GM19455 (cell line): ENCODE measurements at regions not wholly inside any gene's neighbourhood (a gene's known extent, or its start where the extent isn't known, plus 50 kb on each side); places are given as distances from the start of the nearest gene placed in this dataset.

Source experiments
- ATAC-seq: cut with Tn5 transposase; IDR thresholded peaks from one replicate; pipeline ENCODE4 v1.9.1; 2021; ENCODE audit not compliant: unreplicated experiment

DNA sequence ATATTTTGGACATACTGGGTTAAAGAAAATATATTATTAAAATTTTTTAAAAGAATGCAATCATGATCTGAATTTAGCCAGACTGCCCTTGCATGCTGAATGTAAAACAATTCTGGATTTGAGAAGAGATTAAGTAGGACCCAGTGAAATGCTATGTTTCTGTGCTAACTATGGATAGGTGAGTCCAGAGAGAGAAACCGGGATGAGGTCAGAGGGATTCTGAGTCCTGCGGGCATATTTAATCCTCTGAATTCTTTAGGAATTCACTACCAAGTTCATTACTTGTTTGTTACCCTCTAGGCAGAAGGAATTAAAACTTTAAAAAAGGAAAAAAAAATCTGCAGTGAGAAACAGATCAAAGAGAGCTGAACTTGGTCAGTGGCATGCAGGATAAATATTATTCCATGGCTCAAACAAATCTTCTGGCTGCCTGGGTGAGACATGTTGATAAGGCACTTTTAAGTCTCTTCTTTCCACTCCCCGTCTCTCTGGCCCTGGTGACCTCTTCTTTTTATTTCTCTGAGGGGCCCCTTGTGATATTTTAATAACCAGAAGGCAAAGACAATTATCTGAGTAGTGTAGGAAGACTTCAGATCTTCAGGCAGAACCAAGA, 50.2 kb upstream of the LYZL1 start:
- no peak for ATAC-seq
